ENCODE measurements at regions not wholly inside any gene's neighbourhood (a gene's known extent, or its start where the extent isn't known, plus 50 kb on each side); places are given as distances from the start of the nearest gene placed in this dataset.

- RAD21 ChIA-PET (ENCODE audit: low non-redundant PET in 1 of 2, low total read pairs in 2 of 2, uncharacterized antibody in 2 of 2, unreplicated experiment in 2 of 2): no interaction called here
- TF ChIP-seq REST (IDR thresholded peaks at IDR 0.05; ENCODE audit: low read depth) (no peak), ZNF274 (IDR thresholded peaks at IDR 0.05; ENCODE audit: low read depth, low read length) (no peak)
- no peak overlapping the region for H3K4me3 ChIP-seq (replicated peaks in 1 of 2; ENCODE audit: low read depth in 1 of 2, low read length in 2 of 2)
- BruUV-seq (replicated peaks): no TSS peak
- H4K20me1 ChIP-seq (ENCODE audit: insufficient read depth): no peaks in the 10 kb centered on the region
- POLR2A ChIA-PET: no interaction called here
- no peaks in the 10 kb centered on the region for H3K27me3 ChIP-seq (ENCODE audit: insufficient read depth, low read length)
- CTCF ChIA-PET: no interaction called here
- no peak overlapping the region for H3K4me2 ChIP-seq (ENCODE audit: low read length)
- no peak overlapping the region for H3K9ac ChIP-seq (ENCODE audit: low read length)
- H2AFZ ChIP-seq (ENCODE audit: low read depth, low read length, poor library complexity, severe bottlenecking): no peak overlapping the region
- no peaks in the 10 kb centered on the region for H3K4me1 ChIP-seq (ENCODE audit: control insufficient read depth in 1 of 2, insufficient read depth in 2 of 2, low read length in 2 of 2)
- no peaks in the 10 kb centered on the region for H3K36me3 ChIP-seq (ENCODE audit: control insufficient read depth in 1 of 2, insufficient read depth in 2 of 2, low read length in 2 of 2)
- DNase-seq (ENCODE audit: low read depth, low spot score) (no peak), ATAC-seq (no peak)
- intact Hi-C loops (cut with micrococcal nuclease): no loop called here
- H3K79me2 ChIP-seq (ENCODE audit: insufficient read depth, low read length): no peaks in the 10 kb centered on the region
- no peaks in the 10 kb centered on the region for H3K9me3 ChIP-seq (ENCODE audit: control insufficient read depth in 1 of 2, insufficient read depth in 1 of 2, low read depth in 1 of 2, low read length in 2 of 2)
- H3K9me2 ChIP-seq (ENCODE audit: insufficient read depth): no peaks in the 10 kb centered on the region
- no peak overlapping the region for H3K27ac ChIP-seq (ENCODE audit: low read depth, low read length)
Measured at GRCh38 chr19:29336425-29336824, 123.5 kb upstream of the UQCRFS1 start.

GRCh38 chr19:29337029-29337428 lies 124.1 kb upstream of the UQCRFS1 start:
- DNase-seq (ENCODE audit: low read depth, low spot score): no peak
- Histone ChIP-seq H3K9me2 (ENCODE audit: insufficient read depth) (no peaks in the 10 kb centered on the region), H3K4me1 (ENCODE audit: control insufficient read depth in 1 of 2, insufficient read depth in 2 of 2, low read length in 2 of 2) (no peaks in the 10 kb centered on the region), H3K27ac (ENCODE audit: low read depth, low read length) (no peak overlapping the region), H3K79me2 (ENCODE audit: insufficient read depth, low read length) (no peaks in the 10 kb centered on the region), H3K4me2 (ENCODE audit: low read length) (no peak overlapping the region), H3K9me3 (ENCODE audit: control insufficient read depth in 1 of 2, insufficient read depth in 1 of 2, low read depth in 1 of 2, low read length in 2 of 2) (no peaks in the 10 kb centered on the region), H2AFZ (ENCODE audit: low read depth, low read length, poor library complexity, severe bottlenecking) (no peak overlapping the region), H3K4me3 (replicated peaks in 1 of 2; ENCODE audit: low read depth in 1 of 2, low read length in 2 of 2) (no peak overlapping the region), H4K20me1 (ENCODE audit: insufficient read depth) (no peaks in the 10 kb centered on the region), H3K27me3 (ENCODE audit: insufficient read depth, low read length) (no peaks in the 10 kb centered on the region), H3K9ac (ENCODE audit: low read length) (no peak overlapping the region), H3K36me3 (ENCODE audit: control insufficient read depth in 1 of 2, insufficient read depth in 2 of 2, low read length in 2 of 2) (no peaks in the 10 kb centered on the region)
- RAD21 ChIA-PET (ENCODE audit: low non-redundant PET in 1 of 2, low total read pairs in 2 of 2, uncharacterized antibody in 2 of 2, unreplicated experiment in 2 of 2): no interaction called here
- POLR2A ChIA-PET: no interaction called here
- TF ChIP-seq YY1 (IDR thresholded peaks at IDR 0.05; ENCODE audit: extremely low read depth, insufficient replicate concordance, low read depth, low read length) (no peak), FOSL1 (IDR thresholded peaks at IDR 0.05; ENCODE audit: low read depth) (no peak)
- BruUV-seq (replicated peaks): no TSS peak
- intact Hi-C loops (cut with micrococcal nuclease): no loop called here
- CTCF ChIA-PET: no interaction called here
- ATAC-seq: no peak
